ENCODE measurements at regions not wholly inside any gene's neighbourhood (a gene's known extent, or its start where the extent isn't known, plus 50 kb on each side); places are given as distances from the start of the nearest gene placed in this dataset.

GRCh38 chr9:23160491-23160890, 665.5 kb downstream of the ELAVL2 start:
- Histone ChIP-seq H3K4me1 (ENCODE audit: control insufficient read depth, insufficient read depth, low read length) (no peaks in the 10 kb centered on the region), H3K27ac (ENCODE audit: extremely low read depth, low read depth, low read length) (no peak overlapping the region), H3K36me3 (ENCODE audit: control insufficient read depth in 2 of 2, insufficient read depth in 1 of 2, low read length in 2 of 2) (no peaks in the 10 kb centered on the region), H3K4me3 (ENCODE audit: low read depth, low read length) (no peak overlapping the region), H3K9me3 (ENCODE audit: control insufficient read depth, insufficient read depth, low read depth, low read length) (no peaks in the 10 kb centered on the region)
- CTCF ChIA-PET = no interaction called here
- TF ChIP-seq, protein P1, sequence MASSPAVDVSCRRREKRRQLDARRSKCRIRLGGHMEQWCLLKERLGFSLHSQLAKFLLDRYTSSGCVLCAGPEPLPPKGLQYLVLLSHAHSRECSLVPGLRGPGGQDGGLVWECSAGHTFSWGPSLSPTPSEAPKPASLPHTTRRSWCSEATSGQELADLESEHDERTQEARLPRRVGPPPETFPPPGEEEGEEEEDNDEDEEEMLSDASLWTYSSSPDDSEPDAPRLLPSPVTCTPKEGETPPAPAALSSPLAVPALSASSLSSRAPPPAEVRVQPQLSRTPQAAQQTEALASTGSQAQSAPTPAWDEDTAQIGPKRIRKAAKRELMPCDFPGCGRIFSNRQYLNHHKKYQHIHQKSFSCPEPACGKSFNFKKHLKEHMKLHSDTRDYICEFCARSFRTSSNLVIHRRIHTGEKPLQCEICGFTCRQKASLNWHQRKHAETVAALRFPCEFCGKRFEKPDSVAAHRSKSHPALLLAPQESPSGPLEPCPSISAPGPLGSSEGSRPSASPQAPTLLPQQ (tag by site-specific recombination; IDR thresholded peaks at IDR 0.05) = no peak
- TF ChIP-seq IKZF3 (tag by site-specific recombination; IDR thresholded peaks at IDR 0.05) (no peak), ZNF558 (tag by site-specific recombination; IDR thresholded peaks at IDR 0.05) (no peak), ZNF530 (tag by site-specific recombination; IDR thresholded peaks at IDR 0.05; ENCODE audit: low read depth) (no peak), ZNF239 (tag by site-specific recombination; IDR thresholded peaks at IDR 0.05) (no peak), ZNF37A (tag by site-specific recombination; IDR thresholded peaks at IDR 0.05) (no peak)
- POLR2A ChIA-PET = no interaction called here

GRCh38 chr9:23160952-23161469, 665.0 kb downstream of the ELAVL2 start:
- Histone ChIP-seq H3K36me3 (ENCODE audit: control insufficient read depth in 2 of 2, insufficient read depth in 1 of 2, low read length in 2 of 2) (no peaks in the 10 kb centered on the region), H3K9me3 (ENCODE audit: control insufficient read depth, insufficient read depth, low read depth, low read length) (no peaks in the 10 kb centered on the region), H3K27ac (ENCODE audit: extremely low read depth, low read depth, low read length) (no peak overlapping the region), H3K4me1 (ENCODE audit: control insufficient read depth, insufficient read depth, low read length) (no peaks in the 10 kb centered on the region), H3K4me3 (ENCODE audit: low read depth, low read length) (no peak overlapping the region)
- no peak for TF ChIP-seq ZNF341 (tag by site-specific recombination; IDR thresholded peaks at IDR 0.05; ENCODE audit: low read depth)
- TF ChIP-seq ZEB2 (tag by site-specific recombination; IDR thresholded peaks at IDR 0.05) = no peak
- no peak for TF ChIP-seq ZNF335 (tag by site-specific recombination; conservative IDR thresholded peaks at IDR 0.05)
- TF ChIP-seq ZNF133 (tag by site-specific recombination; IDR thresholded peaks at IDR 0.05) = no peak
- no peak for TF ChIP-seq ZNF792 (tag by site-specific recombination; IDR thresholded peaks at IDR 0.05)
- TF ChIP-seq ZNF677 (tag by site-specific recombination; IDR thresholded peaks at IDR 0.05) = no peak
- no peak for TF ChIP-seq ZNF184 (tag by site-specific recombination; IDR thresholded peaks at IDR 0.05)
- TF ChIP-seq ZNF514 (tag by site-specific recombination; IDR thresholded peaks at IDR 0.05) = no peak
- TF ChIP-seq ZNF292 (tag by site-specific recombination; IDR thresholded peaks at IDR 0.05; ENCODE audit: borderline replicate concordance, low read depth) = no peak
- no peak for TF ChIP-seq HOXA7 (CRISPR knock-in tag; IDR thresholded peaks at IDR 0.05; ENCODE audit: borderline replicate concordance)
- no peak for TF ChIP-seq ZSCAN23 (tag by site-specific recombination; IDR thresholded peaks at IDR 0.05)
- TF ChIP-seq ZBTB48 (tag by site-specific recombination; IDR thresholded peaks at IDR 0.05) = no peak
- no peak for TF ChIP-seq ZNF610 (tag by site-specific recombination; IDR thresholded peaks at IDR 0.05; ENCODE audit: borderline replicate concordance)
- no peak for TF ChIP-seq ZNF112 (tag by site-specific recombination; IDR thresholded peaks at IDR 0.05)
- TF ChIP-seq ZNF624 (tag by site-specific recombination; IDR thresholded peaks at IDR 0.05) = no peak
- no peak for TF ChIP-seq ZNF16 (tag by site-specific recombination; IDR thresholded peaks at IDR 0.05; ENCODE audit: low read depth)
- no peak for TF ChIP-seq GLI4 (tag by site-specific recombination; IDR thresholded peaks at IDR 0.05)
- no peak for TF ChIP-seq ZNF518A (tag by site-specific recombination; conservative IDR thresholded peaks at IDR 0.05; ENCODE audit: low read depth)
- no peak for TF ChIP-seq ZNF266 (tag by site-specific recombination; IDR thresholded peaks at IDR 0.05; ENCODE audit: low read depth)
- TF ChIP-seq ZSCAN30 (tag by site-specific recombination; IDR thresholded peaks at IDR 0.05) = no peak
- POLR2A ChIA-PET = no interaction called here
- CTCF ChIA-PET = interaction anchor here (0.7 kb wide), 1 partner anchor 253 kb away, joined by 3 read pairs; no protein-coding TSS in a partner anchor
